Adipocyte (in vitro differentiated cells): ENCODE measurements at regions not wholly inside any gene's neighbourhood (a gene's known extent, or its start where the extent isn't known, plus 50 kb on each side); places are given as distances from the start of the nearest gene placed in this dataset.

Experiments
- DNase-seq: peaks from one replicate; pipeline ENCODE4 v3.0.0-alpha.2; 2015; ENCODE audit warnings: low read depth
- H3K27me3 ChIP-seq: replicated peaks from 2 replicates; pipeline ENCODE4 v1.7.0; 2013; ENCODE audit warnings: mild to moderate bottlenecking, low read length, moderate library complexity; ENCODE audit not compliant: control insufficient read depth, insufficient read depth
- H3K36me3 ChIP-seq: 2 replicates; pipeline ENCODE4 v1.7.0; 2013; ENCODE audit warnings: low read length, mild to moderate bottlenecking, moderate library complexity; ENCODE audit not compliant: control insufficient read depth, insufficient read depth, severe bottlenecking
- H3K4me1 ChIP-seq: 2 replicates; pipeline ENCODE4 v1.7.0; 2013; ENCODE audit warnings: mild to moderate bottlenecking, low read length, moderate library complexity; ENCODE audit not compliant: control insufficient read depth, insufficient read depth
- H3K4me3 ChIP-seq: 2 replicates; pipeline ENCODE4 v1.7.0; 2013; ENCODE audit warnings: mild to moderate bottlenecking, low read length, moderate library complexity
- H3K9ac ChIP-seq: 2 replicates; pipeline ENCODE4 v1.7.0; 2013; ENCODE audit warnings: mild to moderate bottlenecking, low read length, moderate library complexity
- H3K9me3 ChIP-seq: 2 replicates; pipeline ENCODE4 v1.7.0; 2013; ENCODE audit warnings: mild to moderate bottlenecking, low read length, moderate library complexity; ENCODE audit not compliant: control insufficient read depth

- Histone ChIP-seq H3K36me3 (no peaks in the 10 kb centered on the region), H3K9me3 (no peaks in the 10 kb centered on the region), H3K4me3 (no peak overlapping the region), H3K4me1 (no peaks in the 10 kb centered on the region), H3K27me3 (peaks cover 7% of the 10 kb centered on the region), H3K9ac (no peak overlapping the region)
- DNase-seq = no peak
These were observed 469.8 kb downstream of the BRD1 start for GRCh38 chr22:49357661-49358440.

- no peak for DNase-seq
- H3K27me3 ChIP-seq = peaks cover 9% of the 10 kb centered on the region
- H3K36me3 ChIP-seq = no peaks in the 10 kb centered on the region
- no peaks in the 10 kb centered on the region for H3K4me1 ChIP-seq
- H3K4me3 ChIP-seq = no peak overlapping the region
- H3K9ac ChIP-seq = no peak overlapping the region
- no peaks in the 10 kb centered on the region for H3K9me3 ChIP-seq
These were observed 471.2 kb downstream of the BRD1 start for GRCh38 chr22:49356428-49356827.

- no peak for DNase-seq
- Histone ChIP-seq H3K9ac (no peak overlapping the region), H3K27me3 (peaks cover 9% of the 10 kb centered on the region), H3K9me3 (no peaks in the 10 kb centered on the region), H3K4me3 (no peak overlapping the region), H3K4me1 (no peaks in the 10 kb centered on the region), H3K36me3 (no peaks in the 10 kb centered on the region)
These were observed 472.3 kb downstream of the BRD1 start for GRCh38 chr22:49355211-49355920.

GRCh38 chr22:49354516-49355210 lies 473.0 kb downstream of the BRD1 start:
- H3K27me3 ChIP-seq = peaks cover 9% of the 10 kb centered on the region
- H3K4me1 ChIP-seq = no peaks in the 10 kb centered on the region
- H3K9me3 ChIP-seq = no peaks in the 10 kb centered on the region
- H3K9ac ChIP-seq = no peak overlapping the region
- no peak overlapping the region for H3K4me3 ChIP-seq
- H3K36me3 ChIP-seq = no peaks in the 10 kb centered on the region
- DNase-seq = no peak

- Histone ChIP-seq H3K4me1 (no peaks in the 10 kb centered on the region), H3K27me3 (peaks cover 9% of the 10 kb centered on the region), H3K4me3 (no peak overlapping the region), H3K9me3 (no peaks in the 10 kb centered on the region), H3K9ac (no peak overlapping the region), H3K36me3 (no peaks in the 10 kb centered on the region)
- DNase-seq = no peak
These were observed 474.4 kb downstream of the BRD1 start for GRCh38 chr22:49353235-49353634.

GRCh38 chr22:49352361-49353169 lies 475.1 kb downstream of the BRD1 start:
- DNase-seq = no peak
- no peak overlapping the region for H3K9ac ChIP-seq
- H3K4me3 ChIP-seq = no peak overlapping the region
- H3K36me3 ChIP-seq = no peaks in the 10 kb centered on the region
- H3K4me1 ChIP-seq = no peaks in the 10 kb centered on the region
- H3K27me3 ChIP-seq = peaks cover 9% of the 10 kb centered on the region
- no peaks in the 10 kb centered on the region for H3K9me3 ChIP-seq

- Histone ChIP-seq H3K9me3 (no peaks in the 10 kb centered on the region), H3K4me1 (no peaks in the 10 kb centered on the region), H3K27me3 (peaks cover 9% of the 10 kb centered on the region), H3K9ac (no peak overlapping the region), H3K36me3 (no peaks in the 10 kb centered on the region), H3K4me3 (no peak overlapping the region)
- DNase-seq = no peak
These were observed 475.9 kb downstream of the BRD1 start for GRCh38 chr22:49351761-49352227.

- no peak overlapping the region for H3K9ac ChIP-seq
- no peaks in the 10 kb centered on the region for H3K9me3 ChIP-seq
- H3K27me3 ChIP-seq = peaks cover 3% of the 10 kb centered on the region
- H3K36me3 ChIP-seq = no peaks in the 10 kb centered on the region
- no peaks in the 10 kb centered on the region for H3K4me1 ChIP-seq
- no peak for DNase-seq
- no peak overlapping the region for H3K4me3 ChIP-seq
These were observed 477.1 kb downstream of the BRD1 start for GRCh38 chr22:49350441-49351121.

GRCh38 chr22:49349841-49350381 lies 477.8 kb downstream of the BRD1 start:
- H3K27me3 ChIP-seq = peaks cover 3% of the 10 kb centered on the region
- H3K9me3 ChIP-seq = no peaks in the 10 kb centered on the region
- DNase-seq = no peak
- H3K4me3 ChIP-seq = no peak overlapping the region
- H3K36me3 ChIP-seq = no peaks in the 10 kb centered on the region
- no peaks in the 10 kb centered on the region for H3K4me1 ChIP-seq
- H3K9ac ChIP-seq = no peak overlapping the region

GRCh38 chr22:49349181-49349835 lies 478.4 kb downstream of the BRD1 start:
- no peak overlapping the region for H3K4me3 ChIP-seq
- H3K36me3 ChIP-seq = no peaks in the 10 kb centered on the region
- peaks cover 3% of the 10 kb centered on the region for H3K27me3 ChIP-seq
- DNase-seq = no peak
- no peaks in the 10 kb centered on the region for H3K4me1 ChIP-seq
- H3K9ac ChIP-seq = no peak overlapping the region
- H3K9me3 ChIP-seq = no peaks in the 10 kb centered on the region
